Fibroblast of lung (primary cell): ENCODE measurements at regions not wholly inside any gene's neighbourhood (a gene's known extent, or its start where the extent isn't known, plus 50 kb on each side); places are given as distances from the start of the nearest gene placed in this dataset.
A peak's percentile ranks its signal among the peaks of the same experiment; 100 is the strongest.

Experiments used
- DNase-seq, 2 donors: peaks; one replicate each; pipeline versions ENCODE4 v3.0.0 to v3.0.0-alpha.2; 2010; ENCODE audit warnings: low read depth in 2 of 2
- H2AFZ ChIP-seq: 2 replicates; pipeline ENCODE4 v1.5.1; 2012; ENCODE audit warnings: low read length, control low read depth, inconsistent platforms
- H3K27ac ChIP-seq: 2 replicates; pipeline ENCODE4 v1.5.1; 2011; ENCODE audit warnings: low read length, control low read depth; ENCODE audit not compliant: insufficient read depth
- H3K27me3 ChIP-seq: 2 replicates; pipeline ENCODE4 v1.5.1; 2011; ENCODE audit warnings: mild to moderate bottlenecking, low read length; ENCODE audit not compliant: control insufficient read depth, insufficient read depth
- H3K36me3 ChIP-seq: 2 replicates; pipeline ENCODE4 v1.5.1; 2011; ENCODE audit warnings: low read length; ENCODE audit not compliant: control insufficient read depth, insufficient read depth
- H3K4me1 ChIP-seq: 2 replicates; pipeline ENCODE4 v1.5.1; 2011; ENCODE audit warnings: low read length; ENCODE audit not compliant: control insufficient read depth, insufficient read depth; ENCODE audit errors: extremely low read depth
- H3K4me2 ChIP-seq: 2 replicates; pipeline ENCODE4 v1.5.1; 2011; ENCODE audit warnings: low read length, control low read depth; ENCODE audit not compliant: insufficient read depth; ENCODE audit errors: extremely low read depth
- H3K4me3 ChIP-seq, 4 experiments: fragments of 200-600 bp in 1 of 4; sonication (generic) in 1 of 4; replicated peaks in 1 of 4; 2 replicates each; pipeline ENCODE4 v1.5.1; 2011 to 2016; ENCODE audit warnings: low read length in 4 of 4, low read depth in 3 of 4, mild to moderate bottlenecking in 3 of 4, control low read depth in 2 of 4, inconsistent platforms in 1 of 4, mixed read lengths in 1 of 4; ENCODE audit not compliant: insufficient read depth in 1 of 4; ENCODE audit errors: control extremely low read depth in 1 of 4
- H3K79me2 ChIP-seq: 2 replicates; pipeline ENCODE4 v1.5.1; 2012; ENCODE audit warnings: mild to moderate bottlenecking, low read length, inconsistent platforms; ENCODE audit not compliant: control insufficient read depth, insufficient read depth
- H3K9ac ChIP-seq: 2 replicates; pipeline ENCODE4 v1.5.1; 2011; ENCODE audit warnings: mild to moderate bottlenecking, low read length, control low read depth; ENCODE audit not compliant: insufficient read depth
- H3K9me3 ChIP-seq: 2 replicates; pipeline ENCODE4 v1.5.1; 2012; ENCODE audit warnings: low read depth, low read length; ENCODE audit not compliant: control insufficient read depth, insufficient read depth
- H4K20me1 ChIP-seq: 2 replicates; pipeline ENCODE4 v1.5.1; 2011; ENCODE audit warnings: low read length; ENCODE audit not compliant: control insufficient read depth, insufficient read depth; ENCODE audit errors: extremely low read depth
- EZH2 ChIP-seq: IDR thresholded peaks from 2 replicates; pipeline ENCODE4 v1.5.1; 2012; ENCODE audit warnings: low read length, control low read depth, mild to moderate bottlenecking; ENCODE audit errors: missing control alignments
- TF ChIP-seq, protein P1 (sequence below), 2 donors: IDR thresholded peaks in 1 of 2; conservative IDR thresholded peaks in 1 of 2; 1 replicate in 1 of 2; 2 replicates in 1 of 2; pipeline ENCODE4 v1.5.1; 2011 to 2012; ENCODE audit warnings: low read length in 2 of 2, control low read depth in 1 of 2, inconsistent platforms in 1 of 2, low read depth in 1 of 2, mild to moderate bottlenecking in 1 of 2

GRCh38 chr2:159880729-159881128 lies 82.7 kb upstream of the CD302 start:
- H4K20me1 ChIP-seq = no peaks in the 10 kb centered on the region
- H3K9me3 ChIP-seq = no peaks in the 10 kb centered on the region
- no peaks in the 10 kb centered on the region for H3K27me3 ChIP-seq
- no peaks in the 10 kb centered on the region for H3K79me2 ChIP-seq
- H3K4me2 ChIP-seq = no peak overlapping the region
- no peak for TF ChIP-seq EZH2
- TF ChIP-seq, protein P1, sequence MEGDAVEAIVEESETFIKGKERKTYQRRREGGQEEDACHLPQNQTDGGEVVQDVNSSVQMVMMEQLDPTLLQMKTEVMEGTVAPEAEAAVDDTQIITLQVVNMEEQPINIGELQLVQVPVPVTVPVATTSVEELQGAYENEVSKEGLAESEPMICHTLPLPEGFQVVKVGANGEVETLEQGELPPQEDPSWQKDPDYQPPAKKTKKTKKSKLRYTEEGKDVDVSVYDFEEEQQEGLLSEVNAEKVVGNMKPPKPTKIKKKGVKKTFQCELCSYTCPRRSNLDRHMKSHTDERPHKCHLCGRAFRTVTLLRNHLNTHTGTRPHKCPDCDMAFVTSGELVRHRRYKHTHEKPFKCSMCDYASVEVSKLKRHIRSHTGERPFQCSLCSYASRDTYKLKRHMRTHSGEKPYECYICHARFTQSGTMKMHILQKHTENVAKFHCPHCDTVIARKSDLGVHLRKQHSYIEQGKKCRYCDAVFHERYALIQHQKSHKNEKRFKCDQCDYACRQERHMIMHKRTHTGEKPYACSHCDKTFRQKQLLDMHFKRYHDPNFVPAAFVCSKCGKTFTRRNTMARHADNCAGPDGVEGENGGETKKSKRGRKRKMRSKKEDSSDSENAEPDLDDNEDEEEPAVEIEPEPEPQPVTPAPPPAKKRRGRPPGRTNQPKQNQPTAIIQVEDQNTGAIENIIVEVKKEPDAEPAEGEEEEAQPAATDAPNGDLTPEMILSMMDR (conservative IDR thresholded peaks at IDR 0.05 in 1 of 2, IDR thresholded peaks at IDR 0.05 in 1 of 2; ENCODE audit: low read depth in 1 of 2, low read length in 2 of 2) = no peak
- no peak for DNase-seq
- H3K36me3 ChIP-seq = no peaks in the 10 kb centered on the region
- H3K27ac ChIP-seq = no peak overlapping the region
- H2AFZ ChIP-seq = no peak overlapping the region
- H3K9ac ChIP-seq = no peak overlapping the region
- H3K4me3 ChIP-seq = no peak overlapping the region
- H3K4me1 ChIP-seq = no peaks in the 10 kb centered on the region

DNA sequence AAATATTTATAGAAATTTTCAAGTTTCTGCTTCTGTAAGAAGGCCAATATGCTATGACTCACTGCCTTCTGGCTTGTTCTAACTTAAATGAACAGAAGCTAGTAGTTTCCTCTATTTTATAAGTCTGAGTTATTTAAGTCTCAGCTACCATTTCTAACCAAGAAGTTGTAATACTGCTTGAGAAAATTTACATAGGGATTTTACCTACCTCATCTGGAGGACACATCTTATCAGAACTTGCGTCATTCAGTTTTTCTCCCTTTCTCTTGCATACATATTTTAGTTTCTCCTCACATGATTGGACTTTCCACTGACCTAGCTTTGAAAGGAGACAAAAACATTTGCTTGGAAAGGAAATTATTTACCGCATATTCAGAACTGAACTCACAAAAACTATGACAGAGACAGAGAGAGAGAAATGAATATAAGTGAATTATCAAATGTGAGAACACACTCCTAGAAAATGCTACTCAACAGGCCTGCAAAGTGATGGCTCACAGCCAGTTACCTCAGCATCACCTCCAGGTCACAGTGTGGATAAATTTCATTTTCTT lies 81.1 kb upstream of the CD302 start:
- no peak overlapping the region for H3K9ac ChIP-seq
- H2AFZ ChIP-seq = no peak overlapping the region
- DNase-seq = peak; percentile 68 to 73

GRCh38 chr2:159875083-159875482 lies 77.1 kb upstream of the CD302 start:
- Histone ChIP-seq H3K4me1 (no peaks in the 10 kb centered on the region), H3K36me3 (no peaks in the 10 kb centered on the region), H3K9ac (no peak overlapping the region), H3K4me2 (no peak overlapping the region), H3K9me3 (no peaks in the 10 kb centered on the region), H2AFZ (no peak overlapping the region), H3K4me3 (no peak overlapping the region), H3K79me2 (no peaks in the 10 kb centered on the region), H3K27me3 (no peaks in the 10 kb centered on the region), H4K20me1 (no peaks in the 10 kb centered on the region), H3K27ac (no peak overlapping the region)
- TF ChIP-seq, protein P1 (conservative IDR thresholded peaks at IDR 0.05 in 1 of 2, IDR thresholded peaks at IDR 0.05 in 1 of 2; ENCODE audit: low read depth in 1 of 2, low read length in 2 of 2) = no peak
- TF ChIP-seq EZH2 = no peak
- DNase-seq = no peak

More for the DNA sequence above, 81.1 kb upstream of the CD302 start:
- Histone ChIP-seq H3K79me2 (no peaks in the 10 kb centered on the region), H3K4me1 (no peaks in the 10 kb centered on the region), H3K4me3 (no peak overlapping the region), H3K27ac (no peak overlapping the region), H3K36me3 (no peaks in the 10 kb centered on the region), H3K4me2 (no peak overlapping the region), H3K9me3 (no peaks in the 10 kb centered on the region), H3K27me3 (no peaks in the 10 kb centered on the region), H4K20me1 (no peaks in the 10 kb centered on the region)
- TF ChIP-seq, protein P1 (conservative IDR thresholded peaks at IDR 0.05 in 1 of 2, IDR thresholded peaks at IDR 0.05 in 1 of 2; ENCODE audit: low read depth in 1 of 2, low read length in 2 of 2) = no peak
- TF ChIP-seq EZH2 = no peak
